Testis (tissue), 2 donors: ENCODE measurements at regions not wholly inside any gene's neighbourhood (a gene's known extent, or its start where the extent isn't known, plus 50 kb on each side); places are given as distances from the start of the nearest gene placed in this dataset.

Source experiments
- DNase-seq: peaks from one replicate; pipeline ENCODE4 v3.0.0-alpha.2; 2019
- H3K27ac ChIP-seq, 2 donors: fragments of 200-600 bp; sonication (generic); one replicate each; pipeline ENCODE4 v1.5.1; 2019
- H3K27me3 ChIP-seq: fragments of 200-600 bp; sonication (generic); one replicate; pipeline ENCODE4 v1.5.1; 2019
- H3K36me3 ChIP-seq: fragments of 200-600 bp; sonication (generic); one replicate; pipeline ENCODE4 v1.5.1; 2017; ENCODE audit warnings: low read depth; ENCODE audit errors: missing control alignments
- H3K4me1 ChIP-seq: fragments of 200-600 bp; sonication (generic); one replicate; pipeline ENCODE4 v1.5.1; 2019
- H3K4me3 ChIP-seq, 2 donors: fragments of 200-600 bp; sonication (generic); one replicate each; pipeline ENCODE4 v1.5.1; 2017 to 2019
- H3K9me3 ChIP-seq: fragments of 200-600 bp; sonication (generic); one replicate; pipeline ENCODE4 v1.5.1; 2017
- CTCF ChIP-seq, 3 experiments: fragments of 450-650 bp in 2 of 3; fragments of 200-600 bp in 1 of 3; sonication (generic) in 1 of 3; IDR thresholded peaks; one replicate each; pipeline ENCODE4 v1.5.1; 2016 to 2019; ENCODE audit warnings: antibody characterized with exemption in 3 of 3, mild to moderate bottlenecking in 2 of 3, moderate library complexity in 1 of 3
- POLR2A ChIP-seq: fragments of 450-650 bp; IDR thresholded peaks from one replicate; pipeline ENCODE4 v1.6.1; 2017; ENCODE audit warnings: antibody characterized with exemption, mild to moderate bottlenecking, moderate library complexity
- WGBS, 2 donors: methylation state at CpG; one replicate each; pipeline ENCODE4 v1.1.5; 2018; 5-methylcytosine and 5-hydroxymethylcytosine counted together
- intact Hi-C: fragments of 100-400 bp; cut with DNase I; formaldehyde crosslinking; loops from one replicate; pipeline ENCODE4 v1.15.1; 2023; ENCODE audit warnings: low total_unique reads

- no peak for DNase-seq
- H3K36me3 ChIP-seq: no peaks in the 10 kb centered on the region
- WGBS, 2 donors: 42 to 51% methylated on average over 2 of the region's 2 CpGs
- intact Hi-C loops: no loop called here
- no peaks in the 10 kb centered on the region for H3K9me3 ChIP-seq
- TF ChIP-seq CTCF (IDR thresholded peaks at IDR 0.05) (no peak), POLR2A (no peak)
- no peak overlapping the region for H3K27ac ChIP-seq
- H3K27me3 ChIP-seq: no peaks in the 10 kb centered on the region
- peaks cover 4% of the 10 kb centered on the region for H3K4me1 ChIP-seq
- no peak overlapping the region for H3K4me3 ChIP-seq
Observed at GRCh38 chr21:24050231-24050630, 1557.0 kb downstream of the MRPL39 start.

GRCh38 chr21:24046829-24047443, 1560.3 kb downstream of the MRPL39 start:
- H3K9me3 ChIP-seq: no peaks in the 10 kb centered on the region
- no peaks in the 10 kb centered on the region for H3K27me3 ChIP-seq
- no peak overlapping the region for H3K27ac ChIP-seq
- H3K36me3 ChIP-seq: no peaks in the 10 kb centered on the region
- TF ChIP-seq CTCF (IDR thresholded peaks at IDR 0.05) (no peak), POLR2A (no peak)
- H3K4me3 ChIP-seq: no peak overlapping the region
- 82 to 84% methylated on average over 6 of the region's 6 CpGs for WGBS, 2 donors
- H3K4me1 ChIP-seq: peaks cover 4% of the 10 kb centered on the region
- intact Hi-C loops: no loop called here
- no peak for DNase-seq

- intact Hi-C loops: no loop called here
- peak; percentile 85 for DNase-seq
- Histone ChIP-seq H3K27me3 (no peaks in the 10 kb centered on the region), H3K4me1 (peaks cover 4% of the 10 kb centered on the region), H3K4me3 (no peak overlapping the region), H3K27ac (no peak overlapping the region), H3K36me3 (no peaks in the 10 kb centered on the region), H3K9me3 (no peaks in the 10 kb centered on the region)
- WGBS, 2 donors: 2 to 13% methylated on average over 2 of the region's 2 CpGs
- TF ChIP-seq POLR2A (no peak), CTCF (IDR thresholded peaks at IDR 0.05) (peak in 2 of 3 experiments; percentile 27 to 34)
Observed at GRCh38 chr21:24045775-24046215, 1561.5 kb downstream of the MRPL39 start.

GRCh38 chr21:24045373-24045772, 1561.9 kb downstream of the MRPL39 start:
- WGBS, 2 donors: 46 to 52% methylated on average over 4 of the region's 4 CpGs
- intact Hi-C loops: no loop called here

More at GRCh38 chr21:24045373-24045772, 1561.9 kb downstream of the MRPL39 start:
- TF ChIP-seq CTCF (IDR thresholded peaks at IDR 0.05): no peak
- Histone ChIP-seq H3K9me3 (no peaks in the 10 kb centered on the region), H3K4me3 (no peak overlapping the region), H3K36me3 (no peaks in the 10 kb centered on the region), H3K27ac (no peak overlapping the region), H3K4me1 (peaks cover 4% of the 10 kb centered on the region), H3K27me3 (no peaks in the 10 kb centered on the region)
- DNase-seq: no peak
